Ishikawa (cell line): ENCODE measurements at regions not wholly inside any gene's neighbourhood (a gene's known extent, or its start where the extent isn't known, plus 50 kb on each side); places are given as distances from the start of the nearest gene placed in this dataset.

Source experiments
- CEBPB ChIP-seq: IDR thresholded peaks from 2 replicates; pipeline ENCODE4 v1.6.1; 2012
- CREB1 ChIP-seq: IDR thresholded peaks from 2 replicates; pipeline ENCODE4 v1.6.1; 2012; ENCODE audit warnings: low read depth
- EGR1 ChIP-seq: IDR thresholded peaks from 2 replicates; pipeline ENCODE4 v1.6.1; 2012
- EP300 ChIP-seq: IDR thresholded peaks from 2 replicates; pipeline ENCODE4 v1.6.1; 2012; ENCODE audit warnings: borderline replicate concordance
- FOXM1 ChIP-seq: IDR thresholded peaks from 2 replicates; pipeline ENCODE4 v1.6.1; 2012; ENCODE audit warnings: low read depth, borderline replicate concordance
- MAX ChIP-seq: IDR thresholded peaks from 2 replicates; pipeline ENCODE4 v1.6.1; 2012
- NFIC ChIP-seq: IDR thresholded peaks from 2 replicates; pipeline ENCODE4 v1.6.1; 2012
- RAD21 ChIP-seq: IDR thresholded peaks from 2 replicates; pipeline ENCODE4 v1.6.1; 2012; ENCODE audit warnings: low read depth
- REST ChIP-seq: IDR thresholded peaks from 2 replicates; pipeline ENCODE4 v1.6.1; 2012; ENCODE audit warnings: low read depth, mild to moderate bottlenecking
- TAF1 ChIP-seq: IDR thresholded peaks from 2 replicates; pipeline ENCODE4 v1.6.1; 2012; ENCODE audit warnings: low read depth, mild to moderate bottlenecking
- TCF12 ChIP-seq: IDR thresholded peaks from 2 replicates; pipeline ENCODE4 v1.6.1; 2012; ENCODE audit warnings: low read depth
- TEAD4 ChIP-seq: IDR thresholded peaks from 2 replicates; pipeline ENCODE4 v1.6.1; 2012
- USF1 ChIP-seq: IDR thresholded peaks from 2 replicates; pipeline ENCODE4 v1.6.1; 2012
- YY1 ChIP-seq: IDR thresholded peaks from 2 replicates; pipeline ENCODE4 v1.6.1; 2012; ENCODE audit warnings: low read depth
- ZBTB7A ChIP-seq: IDR thresholded peaks from 2 replicates; pipeline ENCODE4 v1.6.1; 2012; ENCODE audit warnings: low read depth

GRCh38 chr6:106003268-106003987 is 82.7 kb upstream of the PRDM1 start:
- TF ChIP-seq CEBPB: no peak
- TF ChIP-seq YY1: no peak
- TF ChIP-seq EP300: no peak
- TF ChIP-seq RAD21: no peak
- TF ChIP-seq TEAD4: no peak
- no peak for TF ChIP-seq ZBTB7A
- TF ChIP-seq FOXM1: no peak
- TF ChIP-seq REST: no peak
- TF ChIP-seq TAF1: no peak
- TF ChIP-seq NFIC: no peak
- no peak for TF ChIP-seq EGR1
- no peak for TF ChIP-seq USF1
- TF ChIP-seq CREB1: no peak
- no peak for TF ChIP-seq TCF12
- TF ChIP-seq MAX: no peak

GRCh38 chr6:106002005-106002404 is 84.1 kb upstream of the PRDM1 start:
- TF ChIP-seq CREB1 (no peak), RAD21 (no peak), TAF1 (no peak), TCF12 (no peak), EP300 (no peak), YY1 (no peak), ZBTB7A (no peak), EGR1 (no peak), TEAD4 (no peak), MAX (no peak), CEBPB (no peak), USF1 (no peak), REST (no peak)

GRCh38 chr6:106000935-106001334 is 85.2 kb upstream of the PRDM1 start:
- TF ChIP-seq NFIC: no peak
- TF ChIP-seq MAX: no peak
- TF ChIP-seq EP300: no peak

GRCh38 chr6:105997482-105997881 is 88.7 kb upstream of the PRDM1 start:
- TF ChIP-seq FOXM1 (no peak), RAD21 (no peak), EGR1 (no peak), ZBTB7A (no peak), CREB1 (no peak), TEAD4 (no peak), TCF12 (no peak), YY1 (no peak), CEBPB (no peak), USF1 (no peak), MAX (no peak), TAF1 (no peak), REST (no peak), NFIC (no peak), EP300 (no peak)
